ENCODE measurements at regions not wholly inside any gene's neighbourhood (a gene's known extent, or its start where the extent isn't known, plus 50 kb on each side); places are given as distances from the start of the nearest gene placed in this dataset.

DNA sequence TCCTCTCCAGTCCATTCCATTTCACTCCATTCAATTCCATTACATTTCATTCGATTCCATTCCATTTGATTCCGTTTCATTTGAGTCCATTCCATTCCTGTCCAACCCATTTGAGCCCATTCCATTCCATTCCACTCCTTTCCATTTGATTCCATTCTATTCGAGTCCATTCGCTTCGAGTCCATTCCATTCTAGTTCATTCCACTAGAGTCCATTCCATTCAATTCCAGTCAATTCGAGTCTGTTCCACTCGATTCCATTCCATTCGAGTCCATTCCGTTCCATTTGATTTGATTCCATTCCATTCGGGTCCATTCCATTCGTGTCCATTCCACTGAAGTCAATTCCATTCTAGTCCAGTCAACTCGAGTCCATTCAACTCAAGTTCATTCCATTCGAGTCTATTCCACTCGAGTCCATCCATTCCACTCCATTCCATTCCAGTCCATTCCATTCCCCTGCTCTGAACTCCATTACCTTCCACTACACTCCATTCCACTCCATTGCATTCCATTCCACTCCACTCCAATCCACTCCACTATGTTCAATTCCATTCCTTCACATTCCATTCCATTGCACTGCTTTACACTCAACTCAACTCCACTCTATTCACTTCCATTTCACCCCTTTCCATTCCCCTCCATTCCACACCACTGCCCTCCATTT is 2569.4 kb upstream of the TPTE start:
- no peak overlapping the region for H2AFZ ChIP-seq (ENCODE audit: low read depth, low read length)
- H4K20me1 ChIP-seq (ENCODE audit: insufficient read depth), result no peaks in the 10 kb centered on the region
- H3K36me3 ChIP-seq (ENCODE audit: insufficient read depth, low read length), result no peaks in the 10 kb centered on the region
- H3K9me3 ChIP-seq (ENCODE audit: low read length), result peaks cover 69% of the 10 kb centered on the region
- no peak overlapping the region for H3K4me3 ChIP-seq (ENCODE audit: low read length)
- H3K9me2 ChIP-seq (ENCODE audit: insufficient read depth, low read length), result no peaks in the 10 kb centered on the region
- H3K27ac ChIP-seq (ENCODE audit: low read length), result no peak overlapping the region
- H3F3A ChIP-seq (ENCODE audit: insufficient read depth, low read length, poor library complexity, severe bottlenecking), result no peaks in the 10 kb centered on the region
- H3K4me2 ChIP-seq (ENCODE audit: low read length), result no peak overlapping the region
- H3K79me2 ChIP-seq (replicated peaks; ENCODE audit: insufficient read depth, low read length), result no peaks in the 10 kb centered on the region
- TF ChIP-seq TAF1 (IDR thresholded peaks at IDR 0.05; ENCODE audit: low read depth) (no peak), REST (IDR thresholded peaks at IDR 0.05; ENCODE audit: borderline replicate concordance) (no peak), SMC3 (conservative IDR thresholded peaks at IDR 0.05; ENCODE audit: poor library complexity) (no peak), MXI1 (conservative IDR thresholded peaks at IDR 0.05; ENCODE audit: poor library complexity, severe bottlenecking) (no peak), EZH2 (IDR thresholded peaks at IDR 0.05; ENCODE audit: borderline replicate concordance, insufficient read depth, low read length, poor library complexity, severe bottlenecking) (no peak), EP300 (conservative IDR thresholded peaks at IDR 0.05; ENCODE audit: poor library complexity, severe bottlenecking) (no peak), POLR2AphosphoS5 (IDR thresholded peaks at IDR 0.05) (no peak), RAD21 (conservative IDR thresholded peaks at IDR 0.05) (no peak)
- TF ChIP-seq, protein P1, sequence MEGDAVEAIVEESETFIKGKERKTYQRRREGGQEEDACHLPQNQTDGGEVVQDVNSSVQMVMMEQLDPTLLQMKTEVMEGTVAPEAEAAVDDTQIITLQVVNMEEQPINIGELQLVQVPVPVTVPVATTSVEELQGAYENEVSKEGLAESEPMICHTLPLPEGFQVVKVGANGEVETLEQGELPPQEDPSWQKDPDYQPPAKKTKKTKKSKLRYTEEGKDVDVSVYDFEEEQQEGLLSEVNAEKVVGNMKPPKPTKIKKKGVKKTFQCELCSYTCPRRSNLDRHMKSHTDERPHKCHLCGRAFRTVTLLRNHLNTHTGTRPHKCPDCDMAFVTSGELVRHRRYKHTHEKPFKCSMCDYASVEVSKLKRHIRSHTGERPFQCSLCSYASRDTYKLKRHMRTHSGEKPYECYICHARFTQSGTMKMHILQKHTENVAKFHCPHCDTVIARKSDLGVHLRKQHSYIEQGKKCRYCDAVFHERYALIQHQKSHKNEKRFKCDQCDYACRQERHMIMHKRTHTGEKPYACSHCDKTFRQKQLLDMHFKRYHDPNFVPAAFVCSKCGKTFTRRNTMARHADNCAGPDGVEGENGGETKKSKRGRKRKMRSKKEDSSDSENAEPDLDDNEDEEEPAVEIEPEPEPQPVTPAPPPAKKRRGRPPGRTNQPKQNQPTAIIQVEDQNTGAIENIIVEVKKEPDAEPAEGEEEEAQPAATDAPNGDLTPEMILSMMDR (IDR thresholded peaks at IDR 0.05; ENCODE audit: poor library complexity, severe bottlenecking), result no peak
- no peak overlapping the region for H3K9ac ChIP-seq (ENCODE audit: low read length)
- H3K27me3 ChIP-seq (ENCODE audit: insufficient read depth, low read depth, low read length), result no peaks in the 10 kb centered on the region

- no peaks in the 10 kb centered on the region for H3K36me3 ChIP-seq (ENCODE audit: insufficient read depth, low read length)
- peaks cover 68% of the 10 kb centered on the region for H3K9me3 ChIP-seq (ENCODE audit: low read length)
Observed at GRCh38 chr21:7952648-7953047, 2568.7 kb upstream of the TPTE start.

More at GRCh38 chr21:7952648-7953047, 2568.7 kb upstream of the TPTE start:
- no peak overlapping the region for H3K9ac ChIP-seq (ENCODE audit: low read length)
- H3K4me3 ChIP-seq (ENCODE audit: low read length), result no peak overlapping the region
- no peaks in the 10 kb centered on the region for H3K27me3 ChIP-seq (ENCODE audit: insufficient read depth, low read depth, low read length)
- no peaks in the 10 kb centered on the region for H3K9me2 ChIP-seq (ENCODE audit: insufficient read depth, low read length)
- H4K20me1 ChIP-seq (ENCODE audit: insufficient read depth), result no peaks in the 10 kb centered on the region
- H3K4me2 ChIP-seq (ENCODE audit: low read length), result no peak overlapping the region
- H3K27ac ChIP-seq (ENCODE audit: low read length), result no peak overlapping the region
- H3F3A ChIP-seq (ENCODE audit: insufficient read depth, low read length, poor library complexity, severe bottlenecking), result no peaks in the 10 kb centered on the region
- H2AFZ ChIP-seq (ENCODE audit: low read depth, low read length), result no peak overlapping the region
- TF ChIP-seq, protein P1 (IDR thresholded peaks at IDR 0.05; ENCODE audit: poor library complexity, severe bottlenecking), result no peak
- TF ChIP-seq EZH2 (IDR thresholded peaks at IDR 0.05; ENCODE audit: borderline replicate concordance, insufficient read depth, low read length, poor library complexity, severe bottlenecking) (no peak), EP300 (conservative IDR thresholded peaks at IDR 0.05; ENCODE audit: poor library complexity, severe bottlenecking) (no peak), MXI1 (conservative IDR thresholded peaks at IDR 0.05; ENCODE audit: poor library complexity, severe bottlenecking) (no peak), TAF1 (IDR thresholded peaks at IDR 0.05; ENCODE audit: low read depth) (no peak), RAD21 (conservative IDR thresholded peaks at IDR 0.05) (no peak), POLR2AphosphoS5 (IDR thresholded peaks at IDR 0.05) (no peak), SMC3 (conservative IDR thresholded peaks at IDR 0.05; ENCODE audit: poor library complexity) (no peak), REST (IDR thresholded peaks at IDR 0.05; ENCODE audit: borderline replicate concordance) (no peak)
- no peaks in the 10 kb centered on the region for H3K79me2 ChIP-seq (replicated peaks; ENCODE audit: insufficient read depth, low read length)

Data from neural cell (in vitro differentiated cells).